WTC11 (cell line): ENCODE measurements at regions not wholly inside any gene's neighbourhood (a gene's known extent, or its start where the extent isn't known, plus 50 kb on each side); places are given as distances from the start of the nearest gene placed in this dataset.

Source experiments
- ATAC-seq: fragments of 200-7000 bp; cut with Tn5 transposase; 2 replicates; pipeline ENCODE4 v1.10.0; 2021; ENCODE audit warnings: mild to moderate bottlenecking, moderate library complexity
- CTCF ChIA-PET: fragments of 300-600 bp; sonication (Branson Sonifier 250); formaldehyde crosslinking; loops from one replicate; lab custom pipeline; 2021; ENCODE audit warnings: antibody characterized with exemption; lab: Charles Lee
- POLR2A ChIA-PET: fragments of 350-600 bp; sonication (Branson Sonifier 250); formaldehyde crosslinking; loops from one replicate; lab custom pipeline; 2021; ENCODE audit warnings: antibody characterized with exemption; lab: Charles Lee
- DNase-seq: peaks from one replicate; pipeline ENCODE4 v3.0.0; 2021; ENCODE audit warnings: low spot score
- H3K27ac Mint-ChIP-seq: 2 replicates; pipeline ENCODE4 v1.8.0; 2021; ENCODE audit warnings: mixed read lengths
- H3K27me3 Mint-ChIP-seq: 2 replicates; pipeline ENCODE4 v1.8.0; 2021; ENCODE audit warnings: low read depth, mild to moderate bottlenecking, moderate library complexity, mixed read lengths
- H3K36me3 Mint-ChIP-seq: 2 replicates; pipeline ENCODE4 v1.8.0; 2021; ENCODE audit warnings: mixed read lengths
- H3K4me1 Mint-ChIP-seq: 2 replicates; pipeline ENCODE4 v1.8.0; 2022; ENCODE audit warnings: mixed read lengths
- H3K4me3 Mint-ChIP-seq: 2 replicates; pipeline ENCODE4 v1.8.0; 2021; ENCODE audit warnings: mild to moderate bottlenecking, moderate library complexity, mixed read lengths
- H3K9me3 Mint-ChIP-seq: 2 replicates; pipeline ENCODE4 v1.8.0; 2021; ENCODE audit warnings: mixed read lengths
- ATF1 ChIP-seq: sonication (generic); formaldehyde crosslinking; IDR thresholded peaks from 2 replicates; pipeline ENCODE4 v1.8.1; 2023; ENCODE audit warnings: mild to moderate bottlenecking, moderate library complexity, missing genetic modification reagents
- CREB1 ChIP-seq: sonication (generic); formaldehyde crosslinking; IDR thresholded peaks from 2 replicates; pipeline ENCODE4 v1.8.0; 2023; ENCODE audit warnings: mild to moderate bottlenecking, missing genetic modification reagents
- ELF4 ChIP-seq: sonication (generic); formaldehyde crosslinking; IDR thresholded peaks from 2 replicates; pipeline ENCODE4 v1.8.1; 2022; ENCODE audit warnings: low read depth, mild to moderate bottlenecking, moderate library complexity, missing genetic modification reagents
- EMX1 ChIP-seq: fragments of 250-450 bp; sonication (Bioruptor Pico); IDR thresholded peaks from 2 replicates; pipeline ENCODE4 v1.8.0; 2021; ENCODE audit warnings: mild to moderate bottlenecking
- GRHL2 ChIP-seq: fragments of 250-450 bp; sonication (Bioruptor Pico); IDR thresholded peaks from 2 replicates; pipeline ENCODE4 v1.8.0; 2022; ENCODE audit warnings: mild to moderate bottlenecking, moderate library complexity; ENCODE audit not compliant: insufficient replicate concordance, severe bottlenecking
- IRF2 ChIP-seq: sonication (generic); formaldehyde crosslinking; IDR thresholded peaks from 2 replicates; pipeline ENCODE4 v1.8.0; 2022; ENCODE audit warnings: low read depth, missing genetic modification reagents, borderline replicate concordance
- MXD4 ChIP-seq: fragments of 250-450 bp; sonication (Bioruptor Pico); IDR thresholded peaks from 2 replicates; pipeline ENCODE4 v1.8.0; 2021; ENCODE audit warnings: mild to moderate bottlenecking, moderate library complexity, borderline replicate concordance
- NFYB ChIP-seq: sonication (generic); formaldehyde crosslinking; conservative IDR thresholded peaks from 2 replicates; pipeline ENCODE4 v1.8.0; 2022; ENCODE audit warnings: low read depth, missing genetic modification reagents
- RELA ChIP-seq: sonication (generic); formaldehyde crosslinking; IDR thresholded peaks from 2 replicates; pipeline ENCODE4 v1.8.1; 2022; ENCODE audit warnings: missing genetic modification reagents, mild to moderate bottlenecking, borderline replicate concordance
- TCF7 ChIP-seq: sonication (generic); formaldehyde crosslinking; IDR thresholded peaks from 2 replicates; pipeline ENCODE4 v1.8.0; 2022; ENCODE audit warnings: mild to moderate bottlenecking, low read depth, missing genetic modification reagents, moderate library complexity
- TEAD1 ChIP-seq: sonication (generic); formaldehyde crosslinking; IDR thresholded peaks from 2 replicates; pipeline ENCODE4 v1.8.0; 2022; ENCODE audit warnings: mild to moderate bottlenecking, missing genetic modification reagents
- ZNF219 ChIP-seq: sonication (generic); formaldehyde crosslinking; IDR thresholded peaks from 2 replicates; pipeline ENCODE4 v1.8.0; 2023; ENCODE audit warnings: missing genetic modification reagents, mild to moderate bottlenecking, borderline replicate concordance
- ZNF416 ChIP-seq: fragments of 250-450 bp; sonication (Bioruptor Pico); IDR thresholded peaks from 2 replicates; pipeline ENCODE4 v1.9.0; 2021; ENCODE audit warnings: mild to moderate bottlenecking, inconsistent platforms
- TF ChIP-seq, protein P1 (sequence below): sonication (generic); formaldehyde crosslinking; conservative IDR thresholded peaks from 2 replicates; pipeline ENCODE4 v1.8.1; 2022; ENCODE audit warnings: mild to moderate bottlenecking, missing genetic modification reagents
- TF ChIP-seq, protein P2 (sequence below): fragments of 250-450 bp; sonication (Bioruptor Pico); IDR thresholded peaks from 2 replicates; pipeline ENCODE4 v1.9.0; 2021; ENCODE audit warnings: mild to moderate bottlenecking
- TF ChIP-seq, protein P3 (sequence below): sonication (generic); formaldehyde crosslinking; IDR thresholded peaks from 2 replicates; pipeline ENCODE4 v1.8.0; 2023; ENCODE audit warnings: missing genetic modification reagents, mild to moderate bottlenecking, borderline replicate concordance
- TF ChIP-seq, protein P4 (sequence below): sonication (generic); formaldehyde crosslinking; IDR thresholded peaks from 2 replicates; pipeline ENCODE4 v1.8.1; 2022; ENCODE audit warnings: mild to moderate bottlenecking, moderate library complexity, missing genetic modification reagents
- TF ChIP-seq, protein P5 (sequence below): sonication (generic); formaldehyde crosslinking; IDR thresholded peaks from 2 replicates; pipeline ENCODE4 v1.8.0; 2023; ENCODE audit warnings: missing genetic modification reagents
- TF ChIP-seq, protein P6 (sequence below): sonication (generic); formaldehyde crosslinking; IDR thresholded peaks from 2 replicates; pipeline ENCODE4 v1.8.1; 2022; ENCODE audit warnings: low read depth, mild to moderate bottlenecking, moderate library complexity, missing genetic modification reagents, borderline replicate concordance
- TF ChIP-seq, protein P7 (sequence below): sonication (generic); formaldehyde crosslinking; IDR thresholded peaks from 2 replicates; pipeline ENCODE4 v1.8.0; 2022; ENCODE audit warnings: missing genetic modification reagents

DNA sequence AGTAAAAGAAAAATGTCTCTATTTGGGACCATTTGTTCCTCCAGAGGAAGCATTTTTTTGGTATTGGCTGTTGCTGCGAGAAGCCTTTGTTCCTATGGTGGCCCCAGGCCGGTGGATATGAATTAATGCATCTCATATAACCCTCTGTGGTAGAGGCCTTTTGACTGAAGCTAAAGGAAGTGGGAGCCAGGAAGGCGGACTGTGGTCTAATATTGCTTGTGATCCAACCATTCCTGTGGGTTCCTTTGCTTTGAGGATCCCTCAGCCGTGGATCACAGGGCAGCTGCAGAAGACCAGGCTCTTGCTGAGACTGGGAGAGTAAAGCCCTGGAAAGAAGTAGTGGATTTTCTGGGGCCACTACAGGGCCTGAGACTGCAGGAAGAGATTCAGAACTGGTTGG, 68.3 kb upstream of the NAV2 start:
- H3K4me3 Mint-ChIP-seq, result no peak overlapping the region
- no peak overlapping the region for H3K27ac Mint-ChIP-seq
- no peaks in the 10 kb centered on the region for H3K4me1 Mint-ChIP-seq
- no peaks in the 10 kb centered on the region; the same call in 1 of the 2 replicates for H3K27me3 Mint-ChIP-seq
- no peaks in the 10 kb centered on the region for H3K36me3 Mint-ChIP-seq
- DNase-seq (no peak), ATAC-seq (no peak)
- ChIA-PET POLR2A (no interaction called here), CTCF (no interaction called here)
- H3K9me3 Mint-ChIP-seq, result no peaks in the 10 kb centered on the region
- no peak for TF ChIP-seq IRF2 (CRISPR knock-in tag)
- TF ChIP-seq EMX1 (CRISPR knock-in tag), result no peak
- TF ChIP-seq, protein P1, sequence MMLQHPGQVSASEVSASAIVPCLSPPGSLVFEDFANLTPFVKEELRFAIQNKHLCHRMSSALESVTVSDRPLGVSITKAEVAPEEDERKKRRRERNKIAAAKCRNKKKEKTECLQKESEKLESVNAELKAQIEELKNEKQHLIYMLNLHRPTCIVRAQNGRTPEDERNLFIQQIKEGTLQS, result no peak
- TF ChIP-seq NFYB, result no peak
- TF ChIP-seq MXD4 (CRISPR knock-in tag), result no peak
- TF ChIP-seq ELF4 (CRISPR knock-in tag), result no peak
- TF ChIP-seq, protein P2, sequence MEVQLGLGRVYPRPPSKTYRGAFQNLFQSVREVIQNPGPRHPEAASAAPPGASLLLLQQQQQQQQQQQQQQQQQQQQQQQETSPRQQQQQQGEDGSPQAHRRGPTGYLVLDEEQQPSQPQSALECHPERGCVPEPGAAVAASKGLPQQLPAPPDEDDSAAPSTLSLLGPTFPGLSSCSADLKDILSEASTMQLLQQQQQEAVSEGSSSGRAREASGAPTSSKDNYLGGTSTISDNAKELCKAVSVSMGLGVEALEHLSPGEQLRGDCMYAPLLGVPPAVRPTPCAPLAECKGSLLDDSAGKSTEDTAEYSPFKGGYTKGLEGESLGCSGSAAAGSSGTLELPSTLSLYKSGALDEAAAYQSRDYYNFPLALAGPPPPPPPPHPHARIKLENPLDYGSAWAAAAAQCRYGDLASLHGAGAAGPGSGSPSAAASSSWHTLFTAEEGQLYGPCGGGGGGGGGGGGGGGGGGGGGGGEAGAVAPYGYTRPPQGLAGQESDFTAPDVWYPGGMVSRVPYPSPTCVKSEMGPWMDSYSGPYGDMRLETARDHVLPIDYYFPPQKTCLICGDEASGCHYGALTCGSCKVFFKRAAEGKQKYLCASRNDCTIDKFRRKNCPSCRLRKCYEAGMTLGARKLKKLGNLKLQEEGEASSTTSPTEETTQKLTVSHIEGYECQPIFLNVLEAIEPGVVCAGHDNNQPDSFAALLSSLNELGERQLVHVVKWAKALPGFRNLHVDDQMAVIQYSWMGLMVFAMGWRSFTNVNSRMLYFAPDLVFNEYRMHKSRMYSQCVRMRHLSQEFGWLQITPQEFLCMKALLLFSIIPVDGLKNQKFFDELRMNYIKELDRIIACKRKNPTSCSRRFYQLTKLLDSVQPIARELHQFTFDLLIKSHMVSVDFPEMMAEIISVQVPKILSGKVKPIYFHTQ (CRISPR knock-in tag), result no peak
- no peak for TF ChIP-seq ZNF416 (CRISPR knock-in tag)
- TF ChIP-seq GRHL2, result no peak

DNA sequence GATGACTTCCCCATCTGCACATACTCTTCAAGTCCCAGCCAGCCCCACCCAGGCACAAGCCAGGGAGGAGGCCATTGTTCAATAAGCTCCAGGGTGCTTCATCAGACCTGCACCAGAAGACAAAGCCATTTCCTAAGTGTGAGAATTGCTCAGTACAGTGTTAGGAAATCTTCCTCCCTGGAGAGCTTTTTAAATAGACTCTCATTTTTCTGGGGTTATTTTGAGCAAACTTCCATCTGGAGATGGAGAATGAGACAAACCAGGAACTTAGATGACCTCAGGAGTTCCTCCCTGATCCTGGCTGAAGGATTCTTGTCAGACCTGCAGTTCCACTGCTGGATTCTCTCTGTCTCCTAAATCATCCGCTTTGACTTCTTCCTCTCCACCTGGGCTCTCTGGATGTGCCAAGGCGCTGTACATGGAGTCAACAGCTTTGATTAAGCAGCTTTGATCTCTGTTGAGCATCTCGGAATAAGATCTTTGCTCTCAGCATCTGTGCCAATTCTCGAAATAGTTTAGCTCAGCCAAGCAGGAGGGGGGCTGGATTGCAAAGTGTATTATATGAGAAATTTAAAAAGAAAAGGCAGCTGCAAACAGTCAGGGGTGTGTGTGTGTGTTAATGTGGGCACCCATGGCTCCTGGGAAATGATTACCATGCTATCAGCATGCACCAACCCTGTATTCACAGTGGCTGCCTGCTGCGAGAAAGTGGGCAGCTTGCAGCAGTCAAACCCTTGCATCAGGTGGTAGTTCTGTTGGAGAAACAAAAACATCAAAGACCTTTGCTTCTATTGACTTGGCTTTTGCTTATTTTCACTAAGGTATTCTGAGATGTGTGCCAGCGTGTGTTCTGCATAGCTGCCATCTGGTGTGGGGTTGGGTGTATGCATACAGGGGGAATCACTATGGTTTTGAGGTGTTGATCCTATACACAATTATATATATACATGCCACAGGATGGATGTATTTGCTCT, 70.2 kb upstream of the NAV2 start:
- Mint-ChIP-seq H3K9me3 (no peaks in the 10 kb centered on the region), H3K4me3 (no peak overlapping the region), H3K4me1 (no peaks in the 10 kb centered on the region), H3K27ac (no peak overlapping the region), H3K36me3 (no peaks in the 10 kb centered on the region), H3K27me3 (no peaks in the 10 kb centered on the region; the same call in 1 of the 2 replicates)
- no peak for ATAC-seq
- CTCF ChIA-PET, result interaction anchor here (1.4 kb wide), 1 partner anchor 85 kb away, joined by 3 read pairs; no protein-coding TSS in a partner anchor
- POLR2A ChIA-PET, result no interaction called here
- DNase-seq, result no peak
- TF ChIP-seq, protein P3, sequence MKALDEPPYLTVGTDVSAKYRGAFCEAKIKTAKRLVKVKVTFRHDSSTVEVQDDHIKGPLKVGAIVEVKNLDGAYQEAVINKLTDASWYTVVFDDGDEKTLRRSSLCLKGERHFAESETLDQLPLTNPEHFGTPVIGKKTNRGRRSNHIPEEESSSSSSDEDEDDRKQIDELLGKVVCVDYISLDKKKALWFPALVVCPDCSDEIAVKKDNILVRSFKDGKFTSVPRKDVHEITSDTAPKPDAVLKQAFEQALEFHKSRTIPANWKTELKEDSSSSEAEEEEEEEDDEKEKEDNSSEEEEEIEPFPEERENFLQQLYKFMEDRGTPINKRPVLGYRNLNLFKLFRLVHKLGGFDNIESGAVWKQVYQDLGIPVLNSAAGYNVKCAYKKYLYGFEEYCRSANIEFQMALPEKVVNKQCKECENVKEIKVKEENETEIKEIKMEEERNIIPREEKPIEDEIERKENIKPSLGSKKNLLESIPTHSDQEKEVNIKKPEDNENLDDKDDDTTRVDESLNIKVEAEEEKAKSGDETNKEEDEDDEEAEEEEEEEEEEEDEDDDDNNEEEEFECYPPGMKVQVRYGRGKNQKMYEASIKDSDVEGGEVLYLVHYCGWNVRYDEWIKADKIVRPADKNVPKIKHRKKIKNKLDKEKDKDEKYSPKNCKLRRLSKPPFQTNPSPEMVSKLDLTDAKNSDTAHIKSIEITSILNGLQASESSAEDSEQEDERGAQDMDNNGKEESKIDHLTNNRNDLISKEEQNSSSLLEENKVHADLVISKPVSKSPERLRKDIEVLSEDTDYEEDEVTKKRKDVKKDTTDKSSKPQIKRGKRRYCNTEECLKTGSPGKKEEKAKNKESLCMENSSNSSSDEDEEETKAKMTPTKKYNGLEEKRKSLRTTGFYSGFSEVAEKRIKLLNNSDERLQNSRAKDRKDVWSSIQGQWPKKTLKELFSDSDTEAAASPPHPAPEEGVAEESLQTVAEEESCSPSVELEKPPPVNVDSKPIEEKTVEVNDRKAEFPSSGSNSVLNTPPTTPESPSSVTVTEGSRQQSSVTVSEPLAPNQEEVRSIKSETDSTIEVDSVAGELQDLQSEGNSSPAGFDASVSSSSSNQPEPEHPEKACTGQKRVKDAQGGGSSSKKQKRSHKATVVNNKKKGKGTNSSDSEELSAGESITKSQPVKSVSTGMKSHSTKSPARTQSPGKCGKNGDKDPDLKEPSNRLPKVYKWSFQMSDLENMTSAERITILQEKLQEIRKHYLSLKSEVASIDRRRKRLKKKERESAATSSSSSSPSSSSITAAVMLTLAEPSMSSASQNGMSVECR (CRISPR knock-in tag), result no peak
- TF ChIP-seq RELA (CRISPR knock-in tag), result no peak
- TF ChIP-seq ZNF219 (CRISPR knock-in tag), result no peak
- TF ChIP-seq, protein P4, sequence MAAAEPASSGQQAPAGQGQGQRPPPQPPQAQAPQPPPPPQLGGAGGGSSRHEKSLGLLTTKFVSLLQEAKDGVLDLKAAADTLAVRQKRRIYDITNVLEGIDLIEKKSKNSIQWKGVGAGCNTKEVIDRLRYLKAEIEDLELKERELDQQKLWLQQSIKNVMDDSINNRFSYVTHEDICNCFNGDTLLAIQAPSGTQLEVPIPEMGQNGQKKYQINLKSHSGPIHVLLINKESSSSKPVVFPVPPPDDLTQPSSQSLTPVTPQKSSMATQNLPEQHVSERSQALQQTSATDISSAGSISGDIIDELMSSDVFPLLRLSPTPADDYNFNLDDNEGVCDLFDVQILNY (CRISPR knock-in tag), result no peak
- TF ChIP-seq, protein P5, sequence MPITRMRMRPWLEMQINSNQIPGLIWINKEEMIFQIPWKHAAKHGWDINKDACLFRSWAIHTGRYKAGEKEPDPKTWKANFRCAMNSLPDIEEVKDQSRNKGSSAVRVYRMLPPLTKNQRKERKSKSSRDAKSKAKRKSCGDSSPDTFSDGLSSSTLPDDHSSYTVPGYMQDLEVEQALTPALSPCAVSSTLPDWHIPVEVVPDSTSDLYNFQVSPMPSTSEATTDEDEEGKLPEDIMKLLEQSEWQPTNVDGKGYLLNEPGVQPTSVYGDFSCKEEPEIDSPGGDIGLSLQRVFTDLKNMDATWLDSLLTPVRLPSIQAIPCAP (CRISPR knock-in tag), result no peak
- TF ChIP-seq TCF7 (CRISPR knock-in tag), result no peak
- no peak for TF ChIP-seq TEAD1 (CRISPR knock-in tag)
- TF ChIP-seq, protein P6, sequence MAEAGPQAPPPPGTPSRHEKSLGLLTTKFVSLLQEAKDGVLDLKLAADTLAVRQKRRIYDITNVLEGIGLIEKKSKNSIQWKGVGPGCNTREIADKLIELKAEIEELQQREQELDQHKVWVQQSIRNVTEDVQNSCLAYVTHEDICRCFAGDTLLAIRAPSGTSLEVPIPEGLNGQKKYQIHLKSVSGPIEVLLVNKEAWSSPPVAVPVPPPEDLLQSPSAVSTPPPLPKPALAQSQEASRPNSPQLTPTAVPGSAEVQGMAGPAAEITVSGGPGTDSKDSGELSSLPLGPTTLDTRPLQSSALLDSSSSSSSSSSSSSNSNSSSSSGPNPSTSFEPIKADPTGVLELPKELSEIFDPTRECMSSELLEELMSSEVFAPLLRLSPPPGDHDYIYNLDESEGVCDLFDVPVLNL (CRISPR knock-in tag), result no peak
- no peak for TF ChIP-seq ATF1 (CRISPR knock-in tag)
- TF ChIP-seq, protein P7, sequence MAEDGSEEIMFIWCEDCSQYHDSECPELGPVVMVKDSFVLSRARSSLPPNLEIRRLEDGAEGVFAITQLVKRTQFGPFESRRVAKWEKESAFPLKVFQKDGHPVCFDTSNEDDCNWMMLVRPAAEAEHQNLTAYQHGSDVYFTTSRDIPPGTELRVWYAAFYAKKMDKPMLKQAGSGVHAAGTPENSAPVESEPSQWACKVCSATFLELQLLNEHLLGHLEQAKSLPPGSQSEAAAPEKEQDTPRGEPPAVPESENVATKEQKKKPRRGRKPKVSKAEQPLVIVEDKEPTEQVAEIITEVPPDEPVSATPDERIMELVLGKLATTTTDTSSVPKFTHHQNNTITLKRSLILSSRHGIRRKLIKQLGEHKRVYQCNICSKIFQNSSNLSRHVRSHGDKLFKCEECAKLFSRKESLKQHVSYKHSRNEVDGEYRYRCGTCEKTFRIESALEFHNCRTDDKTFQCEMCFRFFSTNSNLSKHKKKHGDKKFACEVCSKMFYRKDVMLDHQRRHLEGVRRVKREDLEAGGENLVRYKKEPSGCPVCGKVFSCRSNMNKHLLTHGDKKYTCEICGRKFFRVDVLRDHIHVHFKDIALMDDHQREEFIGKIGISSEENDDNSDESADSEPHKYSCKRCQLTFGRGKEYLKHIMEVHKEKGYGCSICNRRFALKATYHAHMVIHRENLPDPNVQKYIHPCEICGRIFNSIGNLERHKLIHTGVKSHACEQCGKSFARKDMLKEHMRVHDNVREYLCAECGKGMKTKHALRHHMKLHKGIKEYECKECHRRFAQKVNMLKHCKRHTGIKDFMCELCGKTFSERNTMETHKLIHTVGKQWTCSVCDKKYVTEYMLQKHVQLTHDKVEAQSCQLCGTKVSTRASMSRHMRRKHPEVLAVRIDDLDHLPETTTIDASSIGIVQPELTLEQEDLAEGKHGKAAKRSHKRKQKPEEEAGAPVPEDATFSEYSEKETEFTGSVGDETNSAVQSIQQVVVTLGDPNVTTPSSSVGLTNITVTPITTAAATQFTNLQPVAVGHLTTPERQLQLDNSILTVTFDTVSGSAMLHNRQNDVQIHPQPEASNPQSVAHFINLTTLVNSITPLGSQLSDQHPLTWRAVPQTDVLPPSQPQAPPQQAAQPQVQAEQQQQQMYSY, result no peak
- TF ChIP-seq CREB1 (CRISPR knock-in tag), result no peak
- TF ChIP-seq ELF4 (CRISPR knock-in tag), result no peak
